GM19455 (cell line): ENCODE measurements at regions not wholly inside any gene's neighbourhood (a gene's known extent, or its start where the extent isn't known, plus 50 kb on each side); places are given as distances from the start of the nearest gene placed in this dataset.

Source experiments
- ATAC-seq: cut with Tn5 transposase; IDR thresholded peaks from one replicate; pipeline ENCODE4 v1.9.1; 2021; ENCODE audit not compliant: unreplicated experiment

DNA sequence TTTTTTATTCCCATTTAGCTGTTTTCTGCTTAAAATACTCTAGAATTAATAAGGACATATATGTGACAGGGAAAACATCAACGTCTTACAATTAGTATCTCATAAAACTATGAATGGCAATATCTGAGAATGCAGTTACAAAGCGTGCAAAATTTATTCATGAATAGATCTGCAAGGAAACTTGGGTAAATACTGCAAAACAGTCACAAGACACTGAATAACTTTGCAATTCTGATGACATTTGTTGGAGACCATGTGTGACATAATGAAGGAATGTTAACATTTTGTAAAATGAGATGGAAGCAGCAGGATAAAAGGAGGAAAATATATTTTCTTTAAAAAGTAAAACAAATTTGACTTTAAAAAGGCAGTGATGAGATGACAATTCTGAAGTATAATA is 480.9 kb upstream of the SEMA6A start:
- no peak for ATAC-seq

DNA sequence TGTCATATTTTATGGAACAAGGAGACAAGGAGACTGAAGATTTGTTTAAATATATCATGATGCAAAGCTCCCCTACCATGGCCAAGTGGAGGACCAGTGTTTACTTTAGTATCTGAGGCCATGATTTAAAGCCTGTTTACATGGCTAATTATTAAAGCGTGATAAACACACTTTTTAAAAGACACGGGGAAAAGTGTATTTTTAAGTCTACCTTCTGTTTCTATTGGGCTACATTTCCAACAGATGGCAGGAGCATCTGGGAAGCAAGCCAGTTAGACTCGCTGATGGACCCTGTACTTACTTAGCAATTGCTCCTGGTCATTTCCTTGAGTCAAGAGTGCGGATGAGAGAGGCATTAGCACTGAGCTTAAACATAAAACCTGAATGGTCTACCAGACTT is 480.3 kb upstream of the SEMA6A start:
- ATAC-seq = no peak

DNA sequence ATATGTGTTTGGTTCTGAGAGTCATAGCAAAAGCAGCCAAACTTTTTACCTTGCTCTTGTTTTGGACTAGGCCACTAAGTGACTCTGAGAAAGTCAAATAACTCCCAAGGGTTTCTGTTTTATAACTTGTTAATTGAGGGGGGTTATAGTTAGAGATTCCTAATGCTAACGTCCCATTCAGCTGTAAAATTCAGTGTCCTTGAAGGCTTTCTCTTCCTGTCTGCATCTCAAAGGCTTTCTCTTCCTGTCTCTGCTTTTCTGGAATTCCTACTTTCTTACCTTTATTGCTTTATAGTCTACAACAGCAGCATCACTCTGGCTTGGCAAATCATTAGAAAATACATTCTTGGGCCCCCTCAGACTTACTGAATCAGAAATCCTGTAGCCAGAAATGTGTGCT is 479.5 kb upstream of the SEMA6A start:
- ATAC-seq = no peak

DNA sequence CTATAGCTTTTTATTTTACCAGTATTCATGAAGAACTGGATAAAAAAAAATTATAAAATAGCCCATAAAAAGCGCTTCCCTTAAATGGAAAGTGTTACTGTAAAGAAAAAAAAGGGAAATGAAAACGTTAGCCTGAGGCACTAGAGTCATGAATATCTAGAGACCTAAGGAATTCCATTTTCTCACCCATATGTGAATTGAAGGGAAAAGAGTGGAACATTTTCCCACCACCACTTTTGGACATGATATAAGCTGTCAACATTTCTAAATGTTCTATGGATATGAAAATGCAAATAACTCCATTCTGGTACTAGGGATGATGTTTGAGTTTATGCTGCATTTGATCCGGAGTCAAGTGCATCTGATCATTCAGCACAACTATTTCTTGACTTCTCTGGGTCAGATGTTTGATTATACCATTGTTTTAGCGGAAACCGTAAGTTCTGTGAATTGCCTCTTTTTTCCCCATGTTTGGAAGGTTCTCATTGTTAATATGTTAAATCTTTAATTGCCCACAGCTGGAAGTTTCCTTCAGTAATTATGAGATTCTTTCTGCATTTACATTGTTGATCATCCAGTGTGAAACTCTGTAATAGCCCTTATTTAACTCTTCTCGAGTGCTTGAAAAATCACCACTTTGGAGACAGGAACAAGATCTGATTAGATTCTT is 467.4 kb upstream of the SEMA6A start:
- ATAC-seq = no peak

DNA sequence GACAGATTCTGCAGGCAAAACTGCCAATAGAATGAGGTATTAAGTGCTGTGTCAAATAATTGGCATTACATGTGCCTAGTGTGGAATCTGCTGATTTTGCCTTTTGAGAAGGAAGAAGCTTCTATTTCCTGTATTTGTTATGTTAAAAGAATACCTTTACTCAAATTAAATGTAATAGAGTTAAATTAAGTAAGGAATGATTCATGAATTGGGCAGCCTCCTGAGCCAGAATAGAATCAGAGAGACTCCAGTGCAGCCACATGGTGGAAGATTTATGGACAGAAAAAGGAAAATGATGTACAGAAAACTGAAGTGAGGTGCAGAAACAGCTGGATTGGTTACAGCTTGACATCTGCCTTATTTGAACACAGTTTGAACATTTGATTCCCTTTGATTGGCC is 464.4 kb upstream of the SEMA6A start:
- ATAC-seq = no peak

DNA sequence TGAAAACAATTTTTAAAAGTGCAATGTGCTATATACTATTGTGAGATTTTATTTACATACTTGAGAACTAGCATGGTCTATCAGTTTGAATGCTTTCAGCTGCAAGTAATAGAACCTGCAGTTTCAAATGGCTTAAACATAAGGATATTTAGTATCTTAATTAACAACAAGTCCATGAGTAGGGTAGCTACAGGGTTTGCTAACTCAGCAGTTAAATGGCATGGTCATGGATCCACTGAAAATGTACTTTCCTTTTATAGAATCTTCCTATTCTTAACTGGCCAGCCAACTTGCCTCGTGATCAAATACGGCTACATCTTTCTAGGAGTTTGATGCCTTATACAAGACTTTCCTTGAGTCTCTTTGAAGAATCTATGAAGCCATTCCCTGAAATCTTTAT is 452.8 kb upstream of the SEMA6A start:
- no peak for ATAC-seq

DNA sequence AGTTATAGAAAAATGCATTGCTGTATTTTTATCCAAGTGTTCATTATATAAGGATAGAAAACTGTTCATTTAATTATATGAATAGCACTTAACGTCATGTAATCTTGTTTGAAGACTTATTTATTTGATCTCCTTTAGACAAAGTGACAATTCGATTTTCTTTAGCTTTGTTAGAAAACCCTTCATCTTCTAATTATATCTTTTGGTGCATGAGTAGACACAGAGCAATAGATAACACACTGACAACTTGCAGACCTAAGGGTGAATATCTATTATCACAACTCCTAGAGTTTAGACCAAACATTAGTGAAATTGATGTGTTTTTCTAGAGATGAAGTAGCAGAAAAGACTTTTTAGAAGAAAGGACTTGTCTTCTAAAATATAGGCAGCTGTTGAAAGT is 446.4 kb upstream of the SEMA6A start:
- ATAC-seq = no peak

DNA sequence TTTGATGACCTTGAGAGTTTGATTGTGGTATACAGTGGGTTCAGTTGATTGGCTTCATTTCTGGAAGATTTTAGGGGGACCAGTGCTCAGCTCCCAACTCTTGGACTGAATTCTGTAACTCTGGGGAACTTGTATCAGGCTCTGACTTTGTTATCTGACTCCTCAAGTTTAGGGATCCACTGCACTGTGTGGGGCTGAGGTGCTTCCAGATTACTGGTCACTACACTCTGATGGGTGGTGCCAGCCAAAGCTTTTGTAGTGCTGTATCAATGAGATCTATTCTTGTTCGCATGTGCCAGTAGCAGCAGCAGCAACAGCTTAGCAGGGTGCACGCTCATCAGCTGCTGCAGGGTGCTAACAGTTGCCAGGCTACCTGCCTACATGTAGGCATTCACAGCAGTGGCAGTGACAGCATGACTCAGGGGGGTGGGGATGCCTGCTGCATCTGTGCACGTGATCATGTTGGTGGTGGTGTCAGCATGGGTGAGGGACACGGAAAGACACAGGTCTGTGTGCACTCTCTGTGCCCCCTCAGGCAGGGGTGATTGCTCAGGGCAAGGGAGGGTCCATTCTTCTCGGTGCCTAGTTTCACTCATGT is 438.8 kb upstream of the SEMA6A start:
- ATAC-seq = no peak

DNA sequence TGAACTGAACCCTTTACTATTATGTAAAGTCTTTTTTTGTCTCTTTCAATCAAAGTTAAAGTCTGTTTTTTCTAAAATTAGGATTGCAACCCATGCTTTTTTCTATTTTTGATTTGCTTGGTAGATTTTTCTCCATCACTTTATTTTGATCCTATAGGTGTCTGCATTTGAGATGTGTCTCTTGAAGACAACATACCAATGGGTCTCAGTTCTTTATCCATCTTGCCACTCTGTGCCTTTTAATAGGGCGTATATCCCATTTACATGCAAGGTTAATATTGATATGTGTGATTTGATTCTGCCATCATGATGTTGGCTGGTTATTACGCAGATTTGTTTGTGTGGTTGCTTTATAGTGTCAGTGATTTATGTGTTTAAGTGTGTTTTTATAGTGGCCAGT is 436.0 kb upstream of the SEMA6A start:
- no peak for ATAC-seq

DNA sequence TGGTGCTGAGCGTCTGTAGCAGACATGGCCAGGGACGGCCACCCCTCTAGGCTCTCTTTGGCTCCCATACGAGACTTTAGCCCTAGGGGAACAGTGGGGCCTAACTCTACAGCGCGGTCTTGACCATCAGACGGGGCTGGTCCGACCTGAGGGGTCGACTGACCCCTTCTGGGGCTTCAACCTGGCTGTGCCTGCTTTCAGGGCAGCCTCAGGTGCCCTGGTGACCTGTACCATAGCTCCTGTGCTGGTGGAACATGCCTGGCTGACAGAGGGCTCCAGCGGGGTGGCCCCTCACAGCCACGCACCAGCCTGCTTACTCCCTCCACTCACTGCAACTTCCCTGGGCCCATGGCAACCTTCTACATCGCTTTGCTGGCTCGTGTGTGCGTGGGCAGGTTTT is 423.4 kb upstream of the SEMA6A start:
- no peak for ATAC-seq

DNA sequence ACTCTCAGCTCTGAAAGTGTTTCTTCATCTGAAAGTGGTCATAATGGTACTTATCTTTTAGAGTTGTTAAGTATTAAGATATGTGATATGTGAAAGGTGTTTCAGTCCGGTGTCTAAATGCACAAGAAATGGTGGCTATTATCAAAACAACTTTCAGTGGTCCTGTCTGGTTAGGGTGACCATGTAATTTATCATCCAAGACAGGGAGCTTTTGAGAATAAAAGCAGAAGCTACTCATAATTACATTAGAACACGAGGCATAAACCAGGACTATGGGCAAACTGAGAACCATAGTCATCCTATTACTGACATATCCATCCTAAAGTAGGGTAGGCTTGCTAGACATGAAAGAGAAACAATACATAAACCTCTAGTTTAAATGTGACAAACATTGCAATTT is 418.1 kb upstream of the SEMA6A start:
- ATAC-seq = no peak

DNA sequence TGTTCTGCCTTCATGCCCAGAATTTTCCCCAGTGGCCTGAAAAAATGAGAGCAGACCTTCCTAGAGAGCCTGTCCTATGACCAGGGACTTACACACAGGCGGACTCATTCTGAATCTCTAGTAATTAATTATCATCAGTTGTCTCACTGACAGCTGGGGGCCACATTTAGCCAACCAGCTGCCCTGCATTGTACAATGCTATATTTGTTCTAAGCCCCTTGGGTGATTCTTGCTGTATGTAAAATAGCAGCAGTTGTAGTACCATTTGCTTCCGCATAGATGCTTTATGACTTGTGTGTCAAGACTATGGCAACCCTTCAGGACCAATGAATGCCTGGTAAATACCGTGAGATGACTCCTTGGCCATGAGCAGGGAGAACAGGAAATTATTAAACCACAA is 415.4 kb upstream of the SEMA6A start:
- ATAC-seq = no peak

DNA sequence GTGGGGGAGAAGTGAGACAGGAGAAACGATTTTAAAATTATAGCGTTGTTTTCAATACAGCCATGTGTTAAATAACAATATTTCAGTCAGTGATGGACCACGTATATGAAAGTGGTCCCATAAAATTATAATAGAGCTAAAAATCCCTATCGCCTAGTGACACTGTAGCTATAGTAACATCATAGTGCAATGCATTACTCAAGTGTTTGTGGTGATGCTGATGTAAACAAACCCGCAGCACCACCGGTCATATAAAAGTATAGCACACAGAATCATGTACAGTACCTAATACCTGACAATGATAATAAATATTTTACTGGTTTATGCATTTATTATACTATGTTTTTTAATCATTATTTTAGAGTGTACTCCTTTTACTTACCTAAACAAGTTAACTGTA is 407.4 kb upstream of the SEMA6A start:
- no peak for ATAC-seq

DNA sequence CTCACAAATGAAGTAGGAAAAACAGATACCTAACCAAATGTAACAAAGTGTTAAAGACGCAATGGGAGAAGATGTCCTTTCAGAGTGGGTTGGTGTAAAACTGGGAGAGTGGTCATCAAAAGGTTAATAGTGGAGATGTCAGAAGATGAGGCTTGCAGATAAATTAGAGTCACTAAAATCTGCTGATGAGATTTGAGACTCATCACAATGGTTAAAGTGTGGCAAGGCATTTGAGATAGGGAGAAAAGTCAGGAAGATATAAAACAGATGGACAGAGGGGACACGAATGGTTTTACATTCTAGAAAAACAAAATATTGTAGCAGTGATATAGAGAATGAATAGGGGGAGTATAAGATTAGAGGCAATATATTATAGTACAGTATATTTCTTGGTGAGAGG is 406.0 kb upstream of the SEMA6A start:
- ATAC-seq = no peak

DNA sequence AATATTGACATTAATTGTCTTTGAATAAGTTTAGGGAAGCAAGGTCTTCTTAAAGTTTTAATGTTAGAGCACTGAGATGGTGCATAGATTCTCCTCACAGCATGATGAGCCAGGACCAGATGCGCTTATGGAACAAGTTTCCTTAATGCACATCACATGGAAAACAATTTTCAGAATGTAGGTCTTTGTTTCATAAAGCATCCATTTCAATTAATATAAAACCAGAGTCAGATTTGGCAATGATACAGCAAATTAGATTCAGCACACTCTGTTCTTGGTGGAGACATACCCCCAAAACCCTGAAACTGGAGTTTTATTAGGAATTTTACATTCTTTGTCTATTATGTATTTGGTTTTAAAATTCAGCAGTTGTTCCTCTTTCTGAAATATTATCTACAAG is 402.1 kb upstream of the SEMA6A start:
- no peak for ATAC-seq

DNA sequence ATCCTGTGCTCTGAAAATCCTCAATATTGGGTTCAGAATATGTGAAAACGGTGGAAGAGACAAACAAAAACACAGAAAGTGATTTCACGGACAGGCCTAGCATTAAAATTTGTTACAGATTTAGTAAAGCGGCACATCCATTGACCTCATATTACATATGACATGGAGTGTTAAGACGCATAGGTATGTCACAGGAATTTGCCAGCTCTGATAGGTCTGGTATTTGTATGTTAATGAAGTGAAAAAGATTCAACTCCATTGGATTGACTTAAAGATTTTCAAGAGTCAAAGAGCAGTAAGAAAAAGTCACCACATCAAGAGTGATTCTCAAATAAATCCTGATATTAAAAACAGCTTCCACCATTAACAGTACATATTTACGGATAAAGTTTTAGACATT is 396.5 kb upstream of the SEMA6A start:
- ATAC-seq = no peak

DNA sequence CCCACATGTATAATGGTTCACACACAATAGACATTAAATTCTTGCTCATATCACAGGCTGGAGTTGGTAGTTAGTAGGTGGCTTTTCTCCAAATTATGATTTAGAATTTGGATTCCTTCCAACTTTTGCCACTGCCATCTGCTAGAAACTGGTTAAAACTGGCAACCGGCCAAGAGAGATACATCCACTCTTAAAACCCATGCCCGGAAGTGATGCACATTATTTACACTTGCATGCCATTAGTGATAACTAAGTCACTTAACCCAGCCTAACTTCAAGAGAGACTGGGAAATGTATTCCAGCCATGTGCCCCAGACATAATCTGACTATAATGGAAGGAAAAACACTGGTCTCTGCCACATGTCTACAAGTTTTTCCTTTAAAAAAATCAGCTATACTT is 395.7 kb upstream of the SEMA6A start:
- ATAC-seq = no peak

DNA sequence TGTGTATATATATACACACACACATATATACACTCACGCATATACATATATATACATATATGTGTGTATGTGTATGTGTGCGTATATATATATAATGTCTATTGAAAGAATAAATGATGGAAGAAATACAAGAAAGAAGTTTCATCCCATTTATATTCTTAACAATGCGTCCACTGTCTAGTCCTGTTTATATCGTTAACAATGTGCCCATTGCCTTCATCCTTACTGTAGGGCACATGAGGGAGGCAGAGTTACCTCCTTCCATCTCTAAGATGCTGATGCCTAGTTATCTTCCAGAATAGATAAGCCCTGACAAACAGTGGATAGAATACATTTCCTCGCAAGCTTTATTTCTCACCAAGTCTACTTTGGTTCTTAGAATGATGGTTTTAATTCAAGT is 389.8 kb upstream of the SEMA6A start:
- ATAC-seq = no peak

DNA sequence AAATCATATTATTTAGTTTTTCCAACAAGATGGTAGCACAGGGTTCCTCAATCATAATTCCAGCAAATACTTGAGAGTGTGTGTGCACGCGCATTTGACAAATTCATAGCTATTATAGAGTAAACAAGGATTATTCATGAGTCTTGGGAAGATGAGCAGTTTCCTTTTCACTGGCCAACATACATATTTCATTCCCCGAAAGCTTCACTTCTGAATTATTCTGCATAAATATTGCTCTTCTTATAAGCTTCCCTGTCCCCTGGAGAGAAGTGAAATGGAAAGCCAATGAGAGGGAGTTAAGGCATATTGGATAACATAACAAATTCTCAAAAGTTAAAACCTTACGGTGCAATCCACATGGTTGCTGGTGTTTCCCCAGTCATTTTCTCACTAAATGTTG is 386.4 kb upstream of the SEMA6A start:
- no peak for ATAC-seq

DNA sequence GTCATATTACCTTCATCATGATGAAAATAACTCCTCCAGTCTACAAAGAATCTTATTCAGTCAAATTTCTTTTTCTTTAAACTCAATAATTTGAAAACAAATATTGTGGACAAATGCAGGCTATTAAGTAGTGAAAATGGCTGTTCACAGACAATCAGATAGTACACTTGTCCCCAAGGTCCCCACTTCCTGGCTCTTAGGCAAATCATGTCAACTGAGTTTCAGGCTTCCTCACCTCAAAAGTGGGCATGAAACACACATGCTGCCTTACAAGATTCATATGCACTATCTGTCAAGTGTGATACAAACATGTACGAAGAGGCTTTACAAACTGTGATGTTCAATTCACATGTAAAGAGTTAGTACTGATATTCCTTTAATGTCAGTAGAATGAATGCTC is 385.2 kb upstream of the SEMA6A start:
- no peak for ATAC-seq

DNA sequence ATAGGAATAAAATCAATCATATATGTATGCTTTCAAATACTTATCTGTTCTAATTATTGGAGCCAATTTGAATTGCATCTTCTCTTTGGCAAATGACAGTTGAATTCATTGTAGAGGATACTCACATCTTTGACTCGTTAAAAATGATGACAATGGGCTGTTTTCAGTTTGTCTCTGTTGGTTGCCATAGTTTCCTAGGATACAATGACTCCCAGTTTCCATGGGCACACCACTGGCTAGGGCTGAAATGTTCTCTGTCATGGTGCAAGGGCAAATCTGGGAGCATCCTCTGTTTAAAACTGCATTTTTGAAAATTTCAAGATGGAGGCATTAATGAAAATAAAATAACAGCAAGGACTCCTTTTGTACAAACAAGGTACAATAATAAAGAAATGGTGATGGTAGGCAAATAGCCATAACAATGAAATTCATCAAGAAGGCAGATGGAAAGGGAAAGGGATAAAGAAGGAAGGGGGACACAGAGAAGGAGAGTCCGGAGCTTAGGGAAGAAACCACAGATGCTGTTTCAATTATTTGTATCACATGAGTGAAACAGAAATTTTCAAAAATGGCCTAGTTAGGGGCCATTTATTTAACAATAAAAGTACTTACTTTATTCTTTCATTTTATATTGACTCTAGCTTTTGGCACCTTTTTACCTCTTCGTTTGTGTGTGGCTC is 378.8 kb upstream of the SEMA6A start:
- no peak for ATAC-seq

DNA sequence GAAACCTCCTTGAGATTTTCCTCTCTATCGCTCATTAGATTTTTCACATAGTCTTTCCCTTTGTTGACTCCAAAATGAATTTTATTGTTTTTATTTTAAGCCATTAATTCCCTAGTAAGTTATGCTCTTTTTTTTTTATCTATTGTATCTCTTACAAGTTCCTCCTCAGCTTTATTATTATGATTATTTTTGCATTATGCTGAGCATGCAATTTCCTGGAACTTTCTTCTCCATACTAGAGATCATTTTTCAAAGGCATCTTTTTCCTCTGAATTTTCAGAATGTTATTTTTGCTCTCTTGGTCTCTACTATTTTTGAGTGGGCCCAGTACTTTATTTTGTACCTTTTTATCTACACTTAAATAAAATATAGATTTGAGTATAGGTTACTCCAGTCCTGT is 376.6 kb upstream of the SEMA6A start:
- ATAC-seq = no peak
